Fibroblast of villous mesenchyme (primary cell): ENCODE measurements at regions not wholly inside any gene's neighbourhood (a gene's known extent, or its start where the extent isn't known, plus 50 kb on each side); places are given as distances from the start of the nearest gene placed in this dataset.
A peak's percentile ranks its signal among the peaks of the same experiment; 100 is the strongest.
"Not testable (repeated sequence)": the region's sequence is repeated elsewhere in the genome, so short reads cannot be mapped to it uniquely, and the experiment has no call there.

ENCODE experiments used
- DNase-seq: peaks from one replicate; pipeline ENCODE4 v3.0.0-alpha.2; 2010; ENCODE audit warnings: low read depth
- H3K4me3 ChIP-seq: 2 replicates; pipeline ENCODE4 v1.5.1; 2011; ENCODE audit warnings: low read depth, mild to moderate bottlenecking, low read length
- CTCF ChIP-seq: IDR thresholded peaks from 2 replicates; pipeline ENCODE4 v1.5.1; 2012; ENCODE audit warnings: low read depth, mild to moderate bottlenecking, low read length; ENCODE audit not compliant: insufficient read depth

GRCh38 chr2:61742955-61743354 lies 110.9 kb downstream of the FAM161A start:
- TF ChIP-seq CTCF, result no peak
- DNase-seq, result no peak
- no peak overlapping the region for H3K4me3 ChIP-seq

GRCh38 chr2:61737841-61738240 lies 116.0 kb downstream of the FAM161A start:
- H3K4me3 ChIP-seq, result no peak overlapping the region
- no peak for DNase-seq
- no peak for TF ChIP-seq CTCF

GRCh38 chr2:61736953-61737352 lies 116.9 kb downstream of the FAM161A start:
- no peak overlapping the region for H3K4me3 ChIP-seq
- DNase-seq, result no peak
- no peak for TF ChIP-seq CTCF

GRCh38 chr2:61733563-61733962 lies 120.3 kb downstream of the FAM161A start:
- no peak for TF ChIP-seq CTCF
- H3K4me3 ChIP-seq, result no peak overlapping the region
- peak; percentile 7 for DNase-seq

GRCh38 chr2:61732787-61733186 lies 121.1 kb downstream of the FAM161A start:
- no peak for DNase-seq
- H3K4me3 ChIP-seq, result no peak overlapping the region
- no peak for TF ChIP-seq CTCF

GRCh38 chr2:61727746-61728145 lies 126.1 kb downstream of the FAM161A start:
- no peak overlapping the region for H3K4me3 ChIP-seq
- DNase-seq, result peak; percentile 10
- no peak for TF ChIP-seq CTCF

- peak; percentile 6 for DNase-seq
- TF ChIP-seq CTCF, result no peak
- H3K4me3 ChIP-seq, result no peak overlapping the region
Measured at GRCh38 chr2:61726456-61727209, 127.2 kb downstream of the FAM161A start.

GRCh38 chr2:61723364-61723763 lies 130.5 kb downstream of the FAM161A start:
- not testable (repeated sequence) for H3K4me3 ChIP-seq, DNase-seq
